HUES6 (cell line): ENCODE measurements at regions not wholly inside any gene's neighbourhood (a gene's known extent, or its start where the extent isn't known, plus 50 kb on each side); places are given as distances from the start of the nearest gene placed in this dataset.

ENCODE experiments used
- H3K27ac ChIP-seq: 2 replicates; pipeline ENCODE4 v1.7.0; 2013; ENCODE audit warnings: low read depth, mild to moderate bottlenecking, low read length, inconsistent platforms
- H3K27me3 ChIP-seq: 2 replicates; pipeline ENCODE4 v1.6.1; 2013; ENCODE audit warnings: low read length; ENCODE audit not compliant: control insufficient read depth, insufficient read depth
- H3K36me3 ChIP-seq: 2 replicates; pipeline ENCODE4 v1.6.1; 2013; ENCODE audit warnings: low read length; ENCODE audit not compliant: control insufficient read depth, insufficient read depth
- H3K4me1 ChIP-seq: 2 replicates; pipeline ENCODE4 v1.6.1; 2013; ENCODE audit warnings: low read length; ENCODE audit not compliant: control insufficient read depth, insufficient read depth
- H3K4me3 ChIP-seq: 2 replicates; pipeline ENCODE4 v1.5.1; 2013; ENCODE audit warnings: low read depth, low read length
- H3K9ac ChIP-seq: one replicate; pipeline ENCODE4 v1.6.1; 2013; ENCODE audit warnings: mild to moderate bottlenecking, low read length
- H3K9me3 ChIP-seq: 2 replicates; pipeline ENCODE4 v1.6.1; 2013; ENCODE audit warnings: low read depth, low read length; ENCODE audit not compliant: control insufficient read depth, insufficient read depth

DNA sequence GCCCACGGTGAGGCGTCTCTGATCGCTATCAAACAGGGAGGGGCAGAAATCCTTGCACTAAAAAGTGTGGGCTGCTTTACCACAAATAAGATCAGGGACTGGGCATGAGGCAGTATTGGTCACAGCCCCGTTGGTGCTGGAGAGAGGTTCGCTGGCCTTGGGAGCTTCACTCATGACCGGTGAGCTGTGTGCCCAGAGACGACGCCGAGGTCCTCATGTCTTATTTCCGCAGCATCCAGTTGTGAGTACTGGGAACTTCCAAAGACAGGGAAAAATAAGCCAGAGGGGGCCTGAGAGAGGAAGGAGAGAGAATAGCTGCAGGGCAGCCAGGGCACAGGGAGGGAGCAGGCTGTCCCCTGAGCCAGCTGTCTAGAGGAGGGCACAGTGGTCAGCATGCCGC lies 154.2 kb upstream of the PRKCQ start:
- no peaks in the 10 kb centered on the region for H3K27me3 ChIP-seq
- peaks cover 28% of the 10 kb centered on the region for H3K4me1 ChIP-seq
- no peak overlapping the region for H3K9ac ChIP-seq
- H3K9me3 ChIP-seq, result no peaks in the 10 kb centered on the region
- no peak overlapping the region for H3K4me3 ChIP-seq
- no peak overlapping the region for H3K27ac ChIP-seq
- H3K36me3 ChIP-seq, result no peaks in the 10 kb centered on the region

DNA sequence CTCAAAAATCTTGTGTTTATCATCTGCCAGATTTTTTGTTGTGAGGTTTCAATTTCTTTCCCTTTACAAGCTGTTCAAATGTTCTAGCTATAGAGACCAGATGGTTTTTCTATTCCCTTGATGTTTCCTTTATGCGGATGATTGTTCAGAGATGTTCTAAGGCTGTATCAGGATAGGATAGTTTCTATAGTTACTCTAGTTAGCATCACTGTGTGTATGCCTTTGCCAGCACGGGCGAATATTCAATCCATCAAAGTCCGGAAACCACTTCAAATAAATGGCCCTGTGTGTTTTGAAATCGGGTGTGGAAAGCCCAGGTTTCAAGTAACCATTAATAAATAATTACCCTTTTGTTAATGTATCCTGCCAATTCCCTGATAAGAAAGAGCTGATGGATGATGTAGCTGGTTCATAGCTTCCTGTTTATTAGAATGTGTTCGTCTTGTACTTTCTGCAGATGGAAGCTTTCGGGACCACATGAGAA lies 149.8 kb upstream of the PRKCQ start:
- Histone ChIP-seq H3K27ac (no peak overlapping the region), H3K4me1 (no peaks in the 10 kb centered on the region), H3K36me3 (no peaks in the 10 kb centered on the region), H3K9me3 (no peaks in the 10 kb centered on the region), H3K9ac (no peak overlapping the region), H3K4me3 (no peak overlapping the region), H3K27me3 (no peaks in the 10 kb centered on the region)

- H3K4me3 ChIP-seq, result no peak overlapping the region
- no peak overlapping the region for H3K9ac ChIP-seq
- no peaks in the 10 kb centered on the region for H3K36me3 ChIP-seq
- no peaks in the 10 kb centered on the region for H3K27me3 ChIP-seq
- H3K4me1 ChIP-seq, result no peaks in the 10 kb centered on the region
- H3K27ac ChIP-seq, result no peak overlapping the region
- no peaks in the 10 kb centered on the region for H3K9me3 ChIP-seq
Measured at GRCh38 chr10:6729071-6729774, 149.1 kb upstream of the PRKCQ start.

GRCh38 chr10:6726924-6727323 lies 146.8 kb upstream of the PRKCQ start:
- Histone ChIP-seq H3K4me3 (no peak overlapping the region), H3K27me3 (no peaks in the 10 kb centered on the region), H3K36me3 (no peaks in the 10 kb centered on the region), H3K4me1 (peaks cover 10% of the 10 kb centered on the region), H3K9me3 (no peaks in the 10 kb centered on the region), H3K27ac (no peak overlapping the region), H3K9ac (no peak overlapping the region)

- no peak overlapping the region for H3K27ac ChIP-seq
- H3K27me3 ChIP-seq, result no peaks in the 10 kb centered on the region
- H3K9ac ChIP-seq, result no peak overlapping the region
- H3K4me3 ChIP-seq, result no peak overlapping the region
- H3K9me3 ChIP-seq, result peaks cover 14% of the 10 kb centered on the region
- peaks cover 23% of the 10 kb centered on the region for H3K4me1 ChIP-seq
- no peaks in the 10 kb centered on the region for H3K36me3 ChIP-seq
Measured at GRCh38 chr10:6722616-6723004, 142.5 kb upstream of the PRKCQ start.

- H3K36me3 ChIP-seq, result no peaks in the 10 kb centered on the region
- no peak overlapping the region for H3K27ac ChIP-seq
- H3K9ac ChIP-seq, result no peak overlapping the region
- H3K4me3 ChIP-seq, result no peak overlapping the region
- no peaks in the 10 kb centered on the region for H3K27me3 ChIP-seq
- H3K4me1 ChIP-seq, result peaks cover 23% of the 10 kb centered on the region
- H3K9me3 ChIP-seq, result peaks cover 14% of the 10 kb centered on the region
Measured at GRCh38 chr10:6721964-6722615, 142.0 kb upstream of the PRKCQ start.

DNA sequence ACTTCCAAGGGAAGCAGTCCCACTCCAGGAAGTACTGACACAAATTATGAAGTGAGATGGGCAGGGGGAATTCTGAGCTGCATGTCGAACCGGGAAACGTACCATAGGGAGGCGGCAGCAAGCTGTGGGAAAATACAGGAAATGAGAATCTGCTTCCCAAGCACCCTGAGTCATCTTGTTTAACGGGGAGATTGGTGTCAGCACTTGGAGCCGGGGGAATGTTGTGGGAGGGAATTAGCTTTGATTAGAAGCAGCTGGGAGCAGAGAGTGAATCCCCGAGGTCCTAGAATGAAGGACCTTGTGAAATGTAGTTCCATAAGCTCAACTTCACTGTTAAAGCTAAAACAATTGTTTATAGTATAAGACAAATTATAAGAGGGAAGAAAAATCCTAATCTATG lies 141.4 kb upstream of the PRKCQ start:
- H3K9me3 ChIP-seq, result peaks cover 14% of the 10 kb centered on the region
- H3K9ac ChIP-seq, result no peak overlapping the region
- H3K4me1 ChIP-seq, result peaks cover 23% of the 10 kb centered on the region
- no peak overlapping the region for H3K4me3 ChIP-seq
- no peak overlapping the region for H3K27ac ChIP-seq
- H3K27me3 ChIP-seq, result no peaks in the 10 kb centered on the region
- no peaks in the 10 kb centered on the region for H3K36me3 ChIP-seq

- no peak overlapping the region for H3K4me3 ChIP-seq
- no peak overlapping the region for H3K9ac ChIP-seq
- H3K9me3 ChIP-seq, result peaks cover 14% of the 10 kb centered on the region
- no peak overlapping the region for H3K27ac ChIP-seq
- H3K36me3 ChIP-seq, result no peaks in the 10 kb centered on the region
- H3K27me3 ChIP-seq, result no peaks in the 10 kb centered on the region
- H3K4me1 ChIP-seq, result peaks cover 23% of the 10 kb centered on the region
Measured at GRCh38 chr10:6719561-6719960, 139.5 kb upstream of the PRKCQ start.

DNA sequence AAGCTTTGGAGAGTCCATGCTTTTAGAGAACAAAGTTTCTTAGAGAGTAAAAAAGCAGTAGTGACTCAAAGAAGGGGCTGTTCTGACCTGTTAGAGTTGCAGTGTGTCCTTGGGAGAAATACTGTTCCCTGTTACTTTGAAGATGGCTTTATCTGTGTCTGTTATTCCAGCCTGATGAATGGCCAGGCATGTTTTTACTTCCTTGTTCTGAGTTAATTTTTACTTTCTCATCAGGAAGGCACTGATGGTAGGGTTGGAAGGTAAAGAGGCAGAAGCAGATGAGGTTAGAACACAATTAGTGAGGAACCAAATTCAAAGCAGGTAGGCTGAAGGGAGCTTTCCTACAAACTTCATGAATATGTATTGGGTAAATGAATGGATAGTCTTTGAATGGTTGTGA lies 138.5 kb upstream of the PRKCQ start:
- no peak overlapping the region for H3K4me3 ChIP-seq
- H3K9ac ChIP-seq, result no peak overlapping the region
- no peaks in the 10 kb centered on the region for H3K36me3 ChIP-seq
- no peak overlapping the region for H3K27ac ChIP-seq
- no peaks in the 10 kb centered on the region for H3K27me3 ChIP-seq
- H3K9me3 ChIP-seq, result peaks cover 14% of the 10 kb centered on the region
- peaks cover 23% of the 10 kb centered on the region for H3K4me1 ChIP-seq

- Histone ChIP-seq H3K4me3 (no peak overlapping the region), H3K36me3 (no peaks in the 10 kb centered on the region), H3K9me3 (peaks cover 14% of the 10 kb centered on the region), H3K4me1 (peaks cover 9% of the 10 kb centered on the region; the same call in 1 of the 2 replicates), H3K9ac (no peak overlapping the region), H3K27ac (no peak overlapping the region), H3K27me3 (no peaks in the 10 kb centered on the region)
Measured at GRCh38 chr10:6716516-6716915, 136.4 kb upstream of the PRKCQ start.

DNA sequence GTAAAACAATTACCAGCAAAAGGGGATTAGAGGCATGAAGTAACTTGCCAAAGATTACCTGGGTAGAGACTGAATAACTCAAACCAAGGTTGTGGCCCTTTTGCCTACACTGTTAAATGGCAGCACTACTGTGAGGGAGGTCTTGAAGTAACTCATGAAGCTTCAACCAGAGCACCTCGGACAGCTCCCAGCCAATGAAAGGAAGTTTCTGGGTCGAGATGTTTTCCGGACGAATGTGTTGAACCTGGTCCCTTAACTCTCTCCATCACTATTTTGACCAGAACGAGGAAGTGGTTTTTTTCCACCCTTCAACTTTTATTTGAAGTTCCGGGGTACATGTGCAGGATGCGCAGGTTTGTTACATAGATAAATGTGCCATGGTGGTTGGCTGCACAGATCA lies 133.6 kb upstream of the PRKCQ start:
- no peak overlapping the region for H3K9ac ChIP-seq
- H3K27me3 ChIP-seq, result no peaks in the 10 kb centered on the region
- no peaks in the 10 kb centered on the region for H3K9me3 ChIP-seq
- no peaks in the 10 kb centered on the region for H3K36me3 ChIP-seq
- 0 out of 2 replicates have a peak, but pooled peaks cover 4% of the 10 kb centered on the region for H3K4me1 ChIP-seq
- H3K4me3 ChIP-seq, result no peak overlapping the region
- H3K27ac ChIP-seq, result no peak overlapping the region
